DMS153 treated with DMSO at 0.1 percent for 48 hours (cell line): ENCODE measurements at regions not wholly inside any gene's neighbourhood (a gene's known extent, or its start where the extent isn't known, plus 50 kb on each side); places are given as distances from the start of the nearest gene placed in this dataset.
"Not testable (repeated sequence)": the region's sequence is repeated elsewhere in the genome, so short reads cannot be mapped to it uniquely, and the experiment has no call there.

Experiments used
- DNase-seq: peaks from one replicate; lab custom pipeline; 2025; ENCODE audit not compliant: unreplicated experiment; lab: John Stamatoyannopoulos, UW

- not testable (repeated sequence) for DNase-seq
These were observed 249.7 kb upstream of the CYRIA start for GRCh38 chr2:16915341-16915755.

GRCh38 chr2:16911746-16912145 lies 246.1 kb upstream of the CYRIA start:
- DNase-seq = no peak

- DNase-seq = no peak
These were observed 243.0 kb upstream of the CYRIA start for GRCh38 chr2:16908656-16909055.

GRCh38 chr2:16907645-16908282 lies 242.1 kb upstream of the CYRIA start:
- no peak for DNase-seq

GRCh38 chr2:16905325-16905724 lies 239.7 kb upstream of the CYRIA start:
- not testable (repeated sequence) for DNase-seq

- DNase-seq = no peak
These were observed 234.9 kb upstream of the CYRIA start for GRCh38 chr2:16900405-16901025.

GRCh38 chr2:16899958-16900357 lies 234.3 kb upstream of the CYRIA start:
- no peak for DNase-seq

GRCh38 chr2:16890081-16890480 lies 224.4 kb upstream of the CYRIA start:
- DNase-seq = no peak

GRCh38 chr2:16885027-16885426 lies 219.4 kb upstream of the CYRIA start:
- DNase-seq = no peak

GRCh38 chr2:16882706-16883105 lies 217.1 kb upstream of the CYRIA start:
- DNase-seq = no peak

- DNase-seq = no peak
These were observed 215.5 kb upstream of the CYRIA start for GRCh38 chr2:16881122-16881521.

- no peak for DNase-seq
These were observed 205.8 kb upstream of the CYRIA start for GRCh38 chr2:16871411-16871810.

- DNase-seq = peak; percentile 14
These were observed 204.9 kb upstream of the CYRIA start for GRCh38 chr2:16870491-16871076.

- DNase-seq = no peak
These were observed 204.1 kb upstream of the CYRIA start for GRCh38 chr2:16869711-16870110.

GRCh38 chr2:16862471-16862870 lies 196.8 kb upstream of the CYRIA start:
- no peak for DNase-seq

GRCh38 chr2:16861530-16861929 lies 195.9 kb upstream of the CYRIA start:
- DNase-seq = no peak

- no peak for DNase-seq
These were observed 195.5 kb upstream of the CYRIA start for GRCh38 chr2:16861111-16861510.

- no peak for DNase-seq
These were observed 195.0 kb upstream of the CYRIA start for GRCh38 chr2:16860627-16861026.

GRCh38 chr2:16855183-16855582 lies 189.5 kb upstream of the CYRIA start:
- DNase-seq = no peak

GRCh38 chr2:16853088-16853487 lies 187.5 kb upstream of the CYRIA start:
- no peak for DNase-seq

- DNase-seq = no peak
These were observed 187.0 kb upstream of the CYRIA start for GRCh38 chr2:16852651-16853050.

- DNase-seq = no peak
These were observed 185.5 kb upstream of the CYRIA start for GRCh38 chr2:16851126-16851525.
